Omental fat pad (tissue), 3 donors: ENCODE measurements at regions not wholly inside any gene's neighbourhood (a gene's known extent, or its start where the extent isn't known, plus 50 kb on each side); places are given as distances from the start of the nearest gene placed in this dataset.

ENCODE experiments used
- ATAC-seq: fragments of 150-250 bp; one replicate; pipeline ENCODE4 v1.9.1; 2016; ENCODE audit warnings: mild to moderate bottlenecking, moderate library complexity; ENCODE audit not compliant: low FRiP score
- DNase-seq: peaks from one replicate; pipeline ENCODE4 v3.0.0-alpha.2; 2019; ENCODE audit warnings: low spot score
- CTCF ChIP-seq, 3 donors: fragments of 450-650 bp; IDR thresholded peaks; one replicate each; pipeline ENCODE4 v1.5.1; 2016 to 2017; ENCODE audit warnings: antibody characterized with exemption in 3 of 3, mild to moderate bottlenecking in 3 of 3, moderate library complexity in 2 of 3

GRCh38 chr10:131778385-131778784, 122.4 kb upstream of the PPP2R2D start:
- DNase-seq (no peak), ATAC-seq (no peak)
- TF ChIP-seq CTCF (IDR thresholded peaks at IDR 0.05): no peak

GRCh38 chr10:131778842-131779241, 122.0 kb upstream of the PPP2R2D start:
- TF ChIP-seq CTCF (IDR thresholded peaks at IDR 0.05): no peak
- ATAC-seq: no peak
- no peak for DNase-seq

- TF ChIP-seq CTCF (IDR thresholded peaks at IDR 0.05): no peak
- no peak for DNase-seq
Measured at GRCh38 chr10:131779661-131780394, 121.0 kb upstream of the PPP2R2D start.

GRCh38 chr10:131781076-131781475, 119.7 kb upstream of the PPP2R2D start:
- ATAC-seq: no peak
- TF ChIP-seq CTCF (IDR thresholded peaks at IDR 0.05): no peak
- DNase-seq: no peak

More at GRCh38 chr10:131779661-131780394, 121.0 kb upstream of the PPP2R2D start:
- ATAC-seq: no peak

- no peak for ATAC-seq
Measured at GRCh38 chr10:131781791-131782190, 119.0 kb upstream of the PPP2R2D start.

GRCh38 chr10:131784363-131785120, 116.3 kb upstream of the PPP2R2D start:
- ATAC-seq: no peak
- TF ChIP-seq CTCF (IDR thresholded peaks at IDR 0.05): no peak

More at GRCh38 chr10:131781791-131782190, 119.0 kb upstream of the PPP2R2D start:
- TF ChIP-seq CTCF (IDR thresholded peaks at IDR 0.05): no peak
- DNase-seq: no peak

GRCh38 chr10:131785121-131785460, 115.7 kb upstream of the PPP2R2D start:
- ATAC-seq (no peak), DNase-seq (no peak)
- TF ChIP-seq CTCF (IDR thresholded peaks at IDR 0.05): no peak

More at GRCh38 chr10:131784363-131785120, 116.3 kb upstream of the PPP2R2D start:
- no peak for DNase-seq
